Mesenteric fat pad (tissue), 1 donor: ENCODE measurements at regions not wholly inside any gene's neighbourhood (a gene's known extent, or its start where the extent isn't known, plus 50 kb on each side); places are given as distances from the start of the nearest gene placed in this dataset.

Experiments used
- DNase-seq: peaks from one replicate; pipeline ENCODE4 v3.0.0-alpha.2; 2020; ENCODE audit warnings: low spot score
- donor health status: DM: yes; HTN: yes; CAD: no.

DNA sequence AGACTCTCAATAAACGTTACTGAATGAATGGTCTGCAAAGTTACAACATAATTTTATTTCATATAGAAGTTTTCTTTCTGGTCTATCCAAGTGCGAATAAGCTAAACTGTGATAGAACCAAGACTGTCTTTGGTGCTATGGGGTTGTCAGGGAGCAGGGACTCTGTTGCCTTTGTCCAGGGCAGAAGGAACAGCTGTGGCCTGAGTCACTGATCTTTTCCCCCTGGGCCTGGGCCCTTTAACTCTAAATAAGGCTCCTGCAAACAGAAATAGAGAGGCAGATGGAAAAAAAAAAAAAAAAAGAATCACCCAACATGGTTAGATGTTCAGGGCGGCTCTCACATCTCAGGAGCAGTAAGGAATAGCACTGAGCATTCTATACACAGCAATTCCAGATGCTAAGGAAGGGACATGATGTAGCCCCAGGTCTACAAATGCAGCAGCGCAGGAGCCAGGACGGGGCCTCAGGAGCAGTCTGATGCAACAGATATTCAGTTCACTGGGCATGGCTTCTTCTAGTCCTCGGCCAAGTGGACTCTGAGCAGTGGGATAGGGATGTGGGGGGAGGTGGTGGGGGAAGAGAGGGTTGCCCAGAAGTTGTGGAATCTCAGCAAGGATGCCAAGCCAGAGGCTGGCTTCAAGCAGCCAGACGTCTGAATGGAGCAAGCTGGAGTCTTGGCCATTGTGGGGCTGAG, 247.1 kb upstream of the SIX2 start:
- no peak for DNase-seq

DNA sequence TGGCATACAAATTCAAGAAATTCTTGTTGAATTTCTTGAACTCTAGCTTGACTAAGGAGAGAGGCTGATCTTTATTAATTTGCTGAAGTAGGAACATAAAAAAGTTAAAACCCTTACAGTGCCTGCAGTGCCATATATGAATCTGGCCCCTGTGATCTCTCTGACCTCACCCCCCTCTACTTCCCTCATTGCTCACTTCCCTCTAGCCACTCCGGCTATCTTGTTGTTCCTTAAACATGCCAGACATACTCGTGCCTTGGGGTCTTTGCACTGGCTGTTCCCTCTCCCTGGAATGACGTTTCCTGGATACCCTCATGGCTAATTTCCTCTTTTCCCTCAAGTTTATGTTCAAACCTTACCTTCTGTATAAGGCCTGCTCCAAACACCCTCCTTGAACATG, 246.3 kb upstream of the SIX2 start:
- no peak for DNase-seq

DNA sequence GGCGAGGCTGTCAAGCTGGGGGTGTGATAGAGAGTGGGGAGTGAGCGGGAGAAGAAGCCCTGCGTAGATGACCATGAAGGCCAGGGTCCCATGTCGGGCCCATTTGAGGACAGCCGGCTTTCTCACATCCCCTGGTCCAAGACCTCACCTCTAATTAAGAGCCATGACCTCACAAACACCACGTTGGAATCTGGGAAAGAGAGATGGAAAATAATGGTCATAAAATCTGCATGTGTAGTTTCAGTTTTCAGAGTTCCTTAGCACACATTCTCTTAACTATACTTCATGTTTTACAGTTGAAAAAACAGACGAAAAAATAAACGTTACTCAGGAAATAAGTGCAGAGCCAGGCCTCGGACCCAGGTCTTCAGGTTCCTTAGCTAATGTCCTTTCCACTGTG, 244.8 kb upstream of the SIX2 start:
- DNase-seq: no peak

DNA sequence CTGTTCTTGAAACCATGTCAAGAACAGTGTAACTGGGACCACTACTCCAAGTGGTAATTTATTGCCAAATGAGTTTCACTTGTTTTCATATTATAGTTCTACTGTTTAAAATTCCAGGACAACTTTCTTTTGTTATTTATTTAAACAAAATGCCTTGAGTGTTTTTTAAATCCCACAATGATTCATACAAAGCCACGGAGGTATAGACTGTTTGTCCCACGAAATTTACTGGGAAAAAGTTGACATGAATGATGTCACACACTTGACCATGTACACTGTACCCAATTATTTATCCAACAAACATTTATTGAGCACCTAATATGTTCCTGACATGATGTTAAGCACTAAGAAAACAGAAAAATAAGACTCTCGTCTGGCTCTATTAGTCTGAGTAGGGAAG, 243.9 kb upstream of the SIX2 start:
- no peak for DNase-seq

DNA sequence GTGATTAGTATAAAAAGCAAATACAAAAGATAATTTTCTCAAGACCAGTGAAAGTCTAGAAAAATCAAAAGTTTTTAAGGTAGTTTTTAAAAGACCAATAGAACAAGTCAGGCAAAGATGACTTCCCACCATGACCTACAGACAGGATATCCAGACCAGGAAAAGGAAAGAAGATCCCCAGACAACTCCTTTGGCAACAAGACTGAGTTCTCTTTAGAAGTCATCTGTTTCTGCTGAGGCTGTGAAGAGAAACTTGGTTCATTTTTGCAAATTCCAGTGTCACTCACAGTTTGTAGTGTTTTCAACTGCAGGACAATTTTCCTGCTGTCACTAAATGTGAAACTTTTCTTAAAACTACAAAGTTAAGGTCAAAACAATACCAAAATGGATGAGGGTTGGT, 240.9 kb upstream of the SIX2 start:
- no peak for DNase-seq

DNA sequence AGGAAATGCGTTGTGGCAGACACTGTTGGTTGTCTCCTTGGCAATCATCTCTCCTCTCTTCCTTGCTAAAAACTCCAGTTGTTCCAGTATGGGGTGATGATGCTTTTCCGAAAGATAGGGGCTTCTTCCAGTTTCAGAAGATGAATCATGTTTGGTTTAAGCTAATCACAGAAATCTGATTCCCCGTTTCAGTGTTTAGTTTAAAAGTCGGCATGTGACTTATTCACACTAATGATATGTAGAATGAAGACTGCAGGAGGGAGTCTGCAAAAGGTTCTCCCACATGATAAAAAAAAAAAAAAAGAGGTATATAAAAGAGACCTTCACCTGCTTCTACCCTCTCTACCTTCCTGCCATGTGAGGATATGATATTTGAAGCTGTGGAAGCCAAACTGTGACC, 239.0 kb upstream of the SIX2 start:
- DNase-seq: no peak

DNA sequence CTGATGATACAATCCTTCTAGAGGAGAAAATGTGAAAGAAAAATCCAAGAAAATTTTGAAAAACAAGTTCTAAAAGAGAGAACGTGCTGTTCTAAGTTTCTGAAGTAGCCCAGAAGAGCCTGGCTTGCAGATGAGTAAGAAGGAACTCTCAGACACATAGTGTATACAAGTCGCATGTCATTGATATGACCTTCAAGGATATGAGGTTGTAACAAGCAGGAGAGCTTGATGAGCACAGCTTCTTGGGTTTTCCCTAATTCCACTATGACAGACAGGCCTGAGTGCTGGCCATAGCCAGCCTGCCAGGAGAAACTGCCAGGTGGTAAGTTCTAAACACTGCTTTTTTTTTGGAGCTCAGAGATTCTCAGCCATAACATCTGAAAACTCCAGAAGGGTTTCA, 235.7 kb upstream of the SIX2 start:
- DNase-seq: no peak

DNA sequence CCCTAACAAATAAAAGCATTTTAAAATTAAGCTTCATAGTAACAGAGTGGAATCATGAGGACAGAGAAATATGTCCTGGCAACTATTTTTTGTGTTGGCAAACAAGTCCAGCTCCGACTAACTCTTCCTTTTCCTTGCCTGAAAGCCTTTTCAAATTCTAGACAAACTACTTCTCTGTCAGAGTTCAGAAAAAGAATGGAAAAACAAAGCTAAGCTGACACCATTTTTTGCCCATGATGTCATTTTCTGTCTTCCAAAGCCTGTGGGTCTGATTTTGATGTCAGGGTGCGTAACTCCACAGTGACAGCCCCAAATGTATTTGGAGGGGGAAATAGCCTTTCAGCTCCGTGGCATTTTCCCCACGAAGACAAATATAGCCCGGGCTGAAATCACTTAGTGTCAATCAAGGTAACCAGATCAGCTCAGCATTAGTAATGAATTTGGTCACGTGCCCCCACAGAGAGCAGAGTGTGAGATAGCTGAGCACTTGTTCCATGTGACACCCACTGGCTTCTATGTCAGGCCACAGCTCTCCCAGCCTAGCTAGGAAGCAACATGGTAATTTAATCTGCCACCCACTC, 233.0 kb upstream of the SIX2 start:
- no peak for DNase-seq

DNA sequence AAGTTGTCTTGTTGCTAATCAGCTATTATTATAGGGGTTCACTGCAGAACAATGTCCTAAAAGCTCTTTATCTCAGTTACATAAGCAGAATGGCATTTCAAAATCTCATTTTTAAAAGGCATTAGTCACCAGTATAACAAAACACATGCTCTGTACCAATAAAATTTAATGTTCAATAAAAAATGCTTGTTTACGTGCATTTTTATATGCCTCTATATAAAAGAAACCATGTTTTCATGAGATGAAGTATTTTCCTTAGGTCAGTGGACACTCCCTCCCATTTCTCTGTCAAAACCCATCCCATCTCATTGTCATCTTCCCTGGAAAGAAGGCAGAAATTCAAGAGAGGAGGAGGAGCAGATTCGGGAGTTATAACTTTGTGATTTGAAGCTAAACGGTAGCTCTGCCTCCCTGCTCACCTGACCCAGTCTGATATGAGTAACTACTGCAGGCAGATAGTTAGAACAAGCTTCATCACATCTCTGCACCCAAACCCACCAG, 231.9 kb upstream of the SIX2 start:
- DNase-seq: no peak

DNA sequence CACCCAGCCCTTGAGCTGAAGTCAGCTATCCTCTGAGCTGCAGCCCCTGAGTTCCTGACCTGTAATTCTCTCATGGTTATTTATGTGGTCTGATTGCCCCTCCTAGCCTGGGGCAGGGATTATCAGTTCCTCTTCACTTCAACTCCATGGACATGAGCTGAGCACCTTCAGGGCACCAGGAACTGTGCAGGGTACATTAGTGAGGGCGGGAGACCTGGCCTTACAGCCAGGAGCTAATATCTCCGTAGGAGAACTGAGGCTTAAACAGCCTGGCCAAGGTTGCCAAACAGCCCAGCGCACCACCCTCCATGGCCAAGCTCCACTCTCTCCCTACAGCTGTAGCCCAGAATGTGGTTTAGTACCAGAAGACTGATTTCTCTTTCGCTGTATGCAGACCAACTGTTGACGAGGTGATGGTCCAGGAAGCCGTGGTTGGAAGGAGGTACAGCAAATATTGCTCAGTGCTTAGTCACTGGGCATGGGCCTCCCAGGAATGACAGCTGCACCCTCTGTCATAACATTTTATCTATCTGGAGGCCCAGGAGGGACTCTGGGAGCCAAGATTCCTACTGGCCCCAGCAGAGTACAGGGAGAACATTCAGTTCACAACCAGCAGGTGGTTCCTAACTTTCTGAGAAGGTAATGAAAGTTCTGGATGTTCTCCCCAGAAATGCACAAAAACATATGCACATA, 228.7 kb upstream of the SIX2 start:
- DNase-seq: no peak

DNA sequence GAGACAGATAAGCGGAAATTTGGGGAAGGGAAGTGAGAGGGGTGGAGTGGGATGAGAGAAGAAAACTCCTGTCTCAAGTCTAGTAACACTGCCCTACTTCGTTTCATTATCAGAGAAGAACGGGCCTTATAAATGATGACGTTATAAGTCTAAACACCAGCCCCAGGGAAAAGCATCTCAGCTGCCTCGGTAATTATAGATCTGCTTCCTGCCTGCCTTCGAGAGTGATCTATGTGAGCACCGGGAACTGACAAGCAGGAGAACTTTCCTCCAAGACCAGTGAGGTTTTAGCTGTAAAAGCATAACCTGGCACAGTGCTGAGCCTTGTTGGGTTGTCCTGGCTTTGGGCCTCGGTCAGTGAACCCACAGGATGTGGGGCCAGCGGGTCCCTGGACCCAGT, 227.9 kb upstream of the SIX2 start:
- no peak for DNase-seq

DNA sequence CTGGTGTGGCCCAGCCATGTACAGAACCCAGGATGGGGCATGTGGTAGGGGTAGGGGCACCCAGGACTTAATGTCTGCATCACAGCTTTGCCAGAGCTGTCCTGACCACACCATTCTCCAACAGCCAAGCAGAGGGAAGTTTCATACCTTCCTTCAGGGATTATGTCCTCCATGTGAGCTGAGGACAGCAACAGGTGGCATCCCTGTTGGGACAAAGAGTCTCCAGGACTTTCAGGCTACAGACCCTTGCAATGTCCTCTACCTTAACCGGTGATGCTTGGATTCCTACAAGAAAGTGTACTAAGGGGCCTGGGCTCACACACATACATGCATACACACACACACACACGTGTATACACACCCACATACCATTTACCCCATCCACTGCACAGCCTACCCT, 227.0 kb upstream of the SIX2 start:
- no peak for DNase-seq

DNA sequence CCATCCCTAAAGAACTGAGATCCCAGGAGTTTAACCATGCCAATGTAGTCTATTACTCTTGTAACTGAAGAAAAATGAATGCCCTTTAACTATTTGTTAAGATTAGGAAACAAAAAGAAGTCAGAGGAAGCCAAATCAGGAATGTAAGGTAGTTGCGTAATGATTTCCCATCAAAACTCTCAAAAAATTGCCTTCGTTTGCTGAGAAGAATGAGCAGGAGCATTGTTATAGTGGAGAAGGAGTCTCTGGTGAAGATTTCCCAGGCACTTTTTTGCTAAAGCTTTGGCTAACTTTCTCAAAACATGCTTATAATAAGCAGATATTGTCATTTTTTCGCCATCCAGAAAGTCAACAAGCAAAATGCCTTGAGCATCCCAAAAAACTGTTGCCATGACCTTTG, 224.0 kb upstream of the SIX2 start:
- no peak for DNase-seq

DNA sequence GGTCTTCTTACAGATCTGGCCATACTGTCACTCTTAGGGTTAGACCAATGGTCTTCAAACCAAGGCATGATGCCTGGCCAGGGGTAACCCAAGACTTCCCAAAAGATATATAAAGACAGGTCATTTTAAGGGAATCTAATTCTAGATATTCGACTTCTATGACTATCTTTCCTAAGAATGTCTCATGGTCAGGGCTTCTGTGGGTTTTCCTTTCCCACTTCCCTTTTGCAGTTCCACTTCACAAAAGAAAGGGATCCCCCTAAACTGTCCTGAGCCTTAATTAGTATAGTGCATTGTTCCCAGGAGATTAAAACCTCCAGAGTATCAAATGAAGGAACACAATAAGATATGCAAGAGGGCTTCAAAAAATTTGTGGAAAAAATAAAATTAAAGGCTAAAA, 223.6 kb upstream of the SIX2 start:
- DNase-seq: no peak

DNA sequence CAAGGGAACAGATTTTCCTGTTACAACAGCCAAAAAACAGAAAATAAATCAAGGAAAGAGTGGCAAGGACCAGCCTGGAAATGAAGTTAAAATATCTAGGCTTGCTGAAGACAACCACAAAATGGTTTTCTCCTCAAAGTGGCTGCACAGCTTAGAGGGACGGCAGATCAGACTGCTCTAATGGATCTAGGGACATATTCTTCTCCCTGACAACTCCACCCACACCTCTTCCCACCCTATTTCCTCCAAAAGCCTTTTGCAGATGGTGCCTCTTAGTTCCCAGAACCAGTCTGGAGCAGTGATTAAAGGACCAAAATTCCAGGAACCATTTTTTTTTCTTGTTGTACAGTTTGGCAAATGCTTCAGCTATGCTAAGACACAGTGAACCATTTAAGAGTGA, 220.2 kb upstream of the SIX2 start:
- no peak for DNase-seq

DNA sequence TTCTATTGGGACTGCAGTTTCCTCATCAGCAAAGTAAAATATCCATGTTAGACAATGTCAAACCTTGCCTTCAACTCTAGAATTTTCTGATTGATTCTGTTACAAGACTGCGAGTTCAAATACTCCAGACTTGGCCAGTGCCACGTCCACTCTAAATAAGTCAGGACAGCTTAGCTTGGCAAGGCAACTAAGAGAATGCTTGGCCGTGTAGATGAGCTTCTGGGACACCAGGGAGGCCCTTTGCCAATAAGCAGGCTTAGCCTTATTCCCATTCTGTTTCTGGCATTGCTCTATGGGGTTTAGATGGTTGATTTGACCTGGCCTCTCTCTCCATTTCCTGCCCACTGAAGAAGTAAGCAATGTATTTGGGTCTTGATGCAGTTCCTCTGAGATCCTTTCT, 218.1 kb upstream of the SIX2 start:
- no peak for DNase-seq

DNA sequence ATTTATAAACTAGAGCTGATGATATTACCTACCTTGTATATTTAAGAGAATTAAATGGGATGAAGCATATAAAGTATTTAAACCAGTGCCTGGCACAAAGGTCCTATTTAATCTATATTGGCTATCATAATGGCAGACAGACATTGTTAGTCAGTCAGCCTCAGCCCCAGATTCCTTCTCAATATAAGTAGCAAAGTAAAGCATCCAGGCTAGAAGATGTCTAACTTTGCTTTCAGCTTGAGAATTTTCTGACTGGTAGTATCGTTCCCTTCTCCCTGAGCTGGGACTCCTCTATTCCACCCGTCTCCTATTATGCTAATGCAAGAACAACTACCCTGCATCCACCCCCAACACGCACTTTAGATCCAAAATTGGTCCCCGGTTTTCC, 215.7 kb upstream of the SIX2 start:
- DNase-seq: no peak

DNA sequence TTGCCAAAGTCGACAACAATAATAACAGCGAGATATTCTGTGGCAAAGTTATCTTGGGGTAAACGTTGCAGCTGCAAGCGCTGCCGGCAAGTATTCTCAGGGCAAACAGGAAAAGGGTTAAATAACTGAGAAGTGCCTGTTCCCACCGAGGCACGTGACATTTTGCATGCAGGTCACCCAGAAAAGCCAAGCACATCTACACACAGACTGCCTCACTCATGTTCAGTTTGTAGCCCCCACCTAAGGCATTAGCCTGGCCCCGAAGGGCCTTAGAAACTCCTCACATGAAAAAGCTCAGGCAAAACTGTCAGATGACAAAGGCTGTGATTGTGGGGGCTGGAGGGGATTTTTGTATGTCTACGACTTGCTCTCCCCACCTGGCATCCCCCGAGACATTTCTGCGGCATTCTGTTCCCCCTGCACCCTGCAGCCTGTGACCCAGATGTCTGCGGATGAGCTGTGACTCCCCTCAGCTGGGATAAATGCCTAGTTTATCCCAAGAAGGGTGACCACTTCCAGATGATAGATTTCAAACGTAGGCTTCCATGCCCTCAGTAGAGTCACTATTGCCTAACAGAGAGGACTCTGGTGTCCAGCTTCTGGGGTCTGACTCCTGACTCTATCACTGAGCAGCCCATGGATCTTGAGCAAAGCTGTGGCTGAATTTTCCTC, 215.2 kb upstream of the SIX2 start:
- DNase-seq: no peak

DNA sequence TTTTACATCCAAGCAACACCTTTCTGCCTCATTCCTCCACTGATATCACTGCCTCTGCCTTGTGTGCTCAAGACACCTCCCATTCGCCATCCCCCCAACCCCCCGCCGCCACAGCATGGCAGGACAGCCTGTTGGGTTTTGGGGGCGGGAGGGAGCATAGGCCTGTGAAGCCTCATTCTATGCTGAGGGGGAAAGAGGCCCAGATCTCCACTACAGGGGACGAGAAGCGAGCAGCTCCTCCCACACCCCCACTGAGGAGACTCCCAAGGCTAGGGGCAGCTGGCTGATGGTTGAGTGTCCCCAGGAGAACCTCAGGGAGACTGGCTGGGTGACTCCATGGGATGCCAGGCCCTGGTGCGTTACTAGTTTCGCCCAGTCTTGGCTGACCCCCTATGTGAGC, 214.3 kb upstream of the SIX2 start:
- DNase-seq: no peak

DNA sequence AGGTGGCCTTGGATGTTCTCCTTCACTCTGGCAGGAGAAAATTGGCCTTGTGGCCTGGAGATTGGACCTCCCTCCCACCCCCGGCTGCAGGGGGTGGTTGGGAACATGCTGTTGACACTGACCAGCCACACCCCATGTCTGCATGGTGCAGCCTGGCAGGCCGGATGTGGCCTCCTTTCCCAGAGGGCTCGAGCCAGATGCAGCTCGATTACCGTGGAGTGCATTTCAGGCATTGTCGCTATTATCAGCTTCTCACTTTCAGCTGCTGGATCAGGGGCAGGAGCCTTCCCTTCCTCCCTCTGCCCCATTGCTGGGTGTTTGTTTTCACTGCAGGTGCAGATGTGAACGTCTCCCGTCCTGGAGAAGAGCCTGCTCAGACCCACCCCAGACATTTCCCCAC, 211.0 kb upstream of the SIX2 start:
- DNase-seq: no peak

DNA sequence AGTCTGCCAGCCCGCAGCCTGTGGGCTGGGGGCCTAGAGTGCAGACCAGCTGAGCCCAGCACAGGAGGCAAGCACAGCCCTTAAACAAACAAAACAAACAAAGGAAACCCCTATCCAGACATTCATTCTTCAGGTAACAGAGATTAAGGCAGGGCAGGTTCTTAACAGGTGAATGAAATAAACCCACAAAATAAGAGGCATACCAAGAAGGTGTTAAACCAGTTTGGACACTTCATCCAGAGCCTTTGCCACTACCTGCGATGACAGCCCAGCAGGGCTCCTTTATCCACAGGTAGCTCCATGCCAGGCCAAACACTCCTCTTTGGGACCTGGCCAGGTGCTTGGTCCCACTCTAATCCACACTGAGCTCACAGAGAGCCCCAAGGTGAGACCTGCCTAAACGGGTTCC, 209.7 kb upstream of the SIX2 start:
- no peak for DNase-seq

DNA sequence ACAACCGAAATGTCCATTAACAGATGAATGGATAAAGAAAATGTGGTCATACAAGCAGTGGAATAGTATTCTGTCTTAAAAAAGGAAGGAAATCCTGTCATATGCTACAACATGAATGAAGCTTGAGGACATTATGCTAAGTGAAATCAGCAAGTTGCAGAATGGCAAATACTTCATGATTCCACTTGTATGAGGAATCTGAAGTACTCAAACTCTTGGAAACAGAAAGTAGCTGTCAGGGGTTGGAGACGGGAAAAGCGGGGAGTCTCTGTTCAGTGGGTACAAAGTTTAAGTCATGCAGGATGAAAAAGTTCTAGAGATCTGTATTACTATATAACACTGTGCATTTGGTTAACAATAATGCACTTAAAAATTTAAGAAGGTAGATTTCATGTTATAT, 209.0 kb upstream of the SIX2 start:
- no peak for DNase-seq
